Smooth muscle cell (in vitro differentiated cells): ENCODE measurements at regions not wholly inside any gene's neighbourhood (a gene's known extent, or its start where the extent isn't known, plus 50 kb on each side); places are given as distances from the start of the nearest gene placed in this dataset.

Experiments used
- DNase-seq: peaks from one replicate; lab custom pipeline; 2025; ENCODE audit not compliant: unreplicated experiment; lab: John Stamatoyannopoulos, UW
- H2AFZ ChIP-seq: fragments of 200-600 bp; sonication (generic); 2 replicates; pipeline ENCODE4 v1.6.0; 2016; ENCODE audit warnings: antibody characterized with exemption, low read depth, mild to moderate bottlenecking
- H3F3A ChIP-seq: fragments of 200-600 bp; sonication (generic); 2 replicates; pipeline ENCODE4 v1.6.0; 2017; ENCODE audit warnings: antibody characterized with exemption, low read depth
- H3K27ac ChIP-seq: fragments of 200-600 bp; sonication (generic); 2 replicates; pipeline ENCODE4 v1.5.1; 2016; ENCODE audit warnings: low read depth, mild to moderate bottlenecking
- H3K27me3 ChIP-seq: fragments of 200-600 bp; sonication (generic); 2 replicates; pipeline ENCODE4 v1.6.1; 2016; ENCODE audit warnings: low read depth, mild to moderate bottlenecking
- H3K36me3 ChIP-seq: fragments of 200-600 bp; sonication (generic); 2 replicates; pipeline ENCODE4 v1.5.1; 2016; ENCODE audit warnings: low read depth
- H3K4me1 ChIP-seq: fragments of 200-600 bp; sonication (generic); 2 replicates; pipeline ENCODE4 v1.5.1; 2016; ENCODE audit warnings: low read depth
- H3K4me2 ChIP-seq: fragments of 200-600 bp; sonication (generic); 2 replicates; pipeline ENCODE4 v1.6.0; 2016; ENCODE audit warnings: mild to moderate bottlenecking
- H3K4me3 ChIP-seq: fragments of 200-600 bp; sonication (generic); 2 replicates; pipeline ENCODE4 v1.5.1; 2016; ENCODE audit warnings: mild to moderate bottlenecking
- H3K79me2 ChIP-seq: fragments of 200-600 bp; sonication (generic); 2 replicates; pipeline ENCODE4 v1.6.0; 2016; ENCODE audit warnings: low read depth, mild to moderate bottlenecking
- H3K9ac ChIP-seq: fragments of 200-600 bp; sonication (generic); 2 replicates; pipeline ENCODE4 v1.6.0; 2016; ENCODE audit warnings: low read depth
- H3K9me3 ChIP-seq: fragments of 200-600 bp; sonication (generic); replicated peaks from 2 replicates; pipeline ENCODE4 v1.5.1; 2016; ENCODE audit warnings: low read depth
- H4K20me1 ChIP-seq: fragments of 200-600 bp; sonication (generic); 2 replicates; pipeline ENCODE4 v1.6.0; 2016; ENCODE audit warnings: low read depth
- WGBS: methylation state at CpG from one replicate; pipeline ENCODE4 v1.1.7; 2016; ENCODE audit warnings: low lambda C conversion rate; 5-methylcytosine and 5-hydroxymethylcytosine counted together
- TF ChIP-seq, protein P1 (sequence below): fragments of 200-600 bp; sonication (generic); IDR thresholded peaks from 2 replicates; pipeline ENCODE4 v1.5.1; 2017; ENCODE audit warnings: borderline replicate concordance, mild to moderate bottlenecking, antibody characterized with exemption; ENCODE audit not compliant: insufficient read depth, poor library complexity, severe bottlenecking

DNA sequence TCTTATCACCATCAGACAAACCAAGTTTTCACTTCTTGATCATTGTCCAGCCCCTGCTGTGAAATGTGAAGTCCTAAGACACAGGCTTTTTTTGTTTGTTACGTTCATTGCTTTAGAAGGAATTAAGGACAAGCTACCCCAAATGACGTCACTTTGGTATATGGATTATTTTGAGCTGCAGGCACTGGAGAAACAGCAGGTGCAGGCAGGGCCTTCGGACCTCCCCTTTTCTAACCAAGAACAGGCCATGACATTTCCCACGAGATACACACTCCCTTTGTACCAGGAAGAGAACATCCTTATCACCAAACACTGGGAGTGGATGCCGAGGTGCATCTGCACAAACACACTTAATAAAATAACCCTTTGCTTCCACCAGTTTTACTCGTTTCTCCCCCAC, 418.0 kb upstream of the SULF2 start:
- 84% methylated on average over 6 of the region's 6 CpGs for WGBS
- no peak overlapping the region for H3K9ac ChIP-seq
- no peaks in the 10 kb centered on the region for H3K79me2 ChIP-seq
- TF ChIP-seq, protein P1, sequence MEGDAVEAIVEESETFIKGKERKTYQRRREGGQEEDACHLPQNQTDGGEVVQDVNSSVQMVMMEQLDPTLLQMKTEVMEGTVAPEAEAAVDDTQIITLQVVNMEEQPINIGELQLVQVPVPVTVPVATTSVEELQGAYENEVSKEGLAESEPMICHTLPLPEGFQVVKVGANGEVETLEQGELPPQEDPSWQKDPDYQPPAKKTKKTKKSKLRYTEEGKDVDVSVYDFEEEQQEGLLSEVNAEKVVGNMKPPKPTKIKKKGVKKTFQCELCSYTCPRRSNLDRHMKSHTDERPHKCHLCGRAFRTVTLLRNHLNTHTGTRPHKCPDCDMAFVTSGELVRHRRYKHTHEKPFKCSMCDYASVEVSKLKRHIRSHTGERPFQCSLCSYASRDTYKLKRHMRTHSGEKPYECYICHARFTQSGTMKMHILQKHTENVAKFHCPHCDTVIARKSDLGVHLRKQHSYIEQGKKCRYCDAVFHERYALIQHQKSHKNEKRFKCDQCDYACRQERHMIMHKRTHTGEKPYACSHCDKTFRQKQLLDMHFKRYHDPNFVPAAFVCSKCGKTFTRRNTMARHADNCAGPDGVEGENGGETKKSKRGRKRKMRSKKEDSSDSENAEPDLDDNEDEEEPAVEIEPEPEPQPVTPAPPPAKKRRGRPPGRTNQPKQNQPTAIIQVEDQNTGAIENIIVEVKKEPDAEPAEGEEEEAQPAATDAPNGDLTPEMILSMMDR: no peak
- no peaks in the 10 kb centered on the region for H3K27me3 ChIP-seq
- no peaks in the 10 kb centered on the region for H4K20me1 ChIP-seq
- H3K4me3 ChIP-seq: no peak overlapping the region
- H3K27ac ChIP-seq: no peak overlapping the region
- H2AFZ ChIP-seq: no peak overlapping the region
- H3F3A ChIP-seq: no peaks in the 10 kb centered on the region
- H3K4me1 ChIP-seq: peaks cover 13% of the 10 kb centered on the region
- no peak overlapping the region for H3K4me2 ChIP-seq
- no peaks in the 10 kb centered on the region for H3K9me3 ChIP-seq
- no peaks in the 10 kb centered on the region for H3K36me3 ChIP-seq
- no peak for DNase-seq

DNA sequence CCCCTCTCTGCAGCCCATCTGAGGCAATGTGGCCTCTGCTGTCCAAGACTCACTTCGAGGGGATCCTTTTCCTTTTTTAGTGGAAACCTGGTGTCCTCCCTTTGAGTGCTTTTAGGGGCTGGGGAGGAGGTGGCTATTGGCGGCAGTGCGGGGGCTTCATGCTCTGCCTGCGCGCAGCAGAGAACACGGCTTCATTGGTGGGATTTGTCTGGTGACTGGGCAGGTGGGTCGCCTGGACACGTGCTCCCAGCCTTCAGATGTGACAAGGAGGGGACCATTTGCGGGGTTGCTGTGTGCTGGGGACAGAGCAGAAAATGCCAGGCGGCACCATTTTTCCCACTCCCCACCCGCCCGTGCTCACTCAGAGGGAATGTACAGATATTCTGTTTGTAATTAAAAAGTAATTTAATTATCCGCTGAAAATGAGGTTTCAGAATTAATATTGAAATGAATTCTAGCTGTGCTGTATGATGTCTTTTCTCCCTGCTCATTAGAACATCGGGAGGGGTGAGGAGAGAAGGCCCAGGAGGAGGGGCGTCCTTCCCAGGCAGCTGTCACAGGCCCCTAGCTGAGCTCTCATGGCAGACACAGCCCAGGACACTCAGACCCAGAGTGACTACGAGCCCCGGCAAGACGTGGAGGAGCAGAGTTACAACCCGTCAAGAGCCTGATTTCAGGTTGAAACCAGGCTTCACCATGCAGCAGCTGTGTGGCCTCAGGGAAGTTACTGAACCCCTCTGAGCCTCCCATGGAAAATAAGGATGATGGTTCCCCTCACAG, 417.2 kb upstream of the SULF2 start:
- Histone ChIP-seq H3K79me2 (no peaks in the 10 kb centered on the region), H3F3A (no peaks in the 10 kb centered on the region), H3K9ac (no peak overlapping the region), H3K9me3 (no peaks in the 10 kb centered on the region), H3K4me2 (no peak overlapping the region), H3K36me3 (no peaks in the 10 kb centered on the region), H3K27ac (no peak overlapping the region), H3K4me3 (no peak overlapping the region), H3K4me1 (peaks cover 13% of the 10 kb centered on the region), H3K27me3 (no peaks in the 10 kb centered on the region), H2AFZ (no peak overlapping the region), H4K20me1 (no peaks in the 10 kb centered on the region)
- 85% methylated on average over 19 of the region's 19 CpGs for WGBS
- DNase-seq: no peak
- TF ChIP-seq, protein P1: no peak

DNA sequence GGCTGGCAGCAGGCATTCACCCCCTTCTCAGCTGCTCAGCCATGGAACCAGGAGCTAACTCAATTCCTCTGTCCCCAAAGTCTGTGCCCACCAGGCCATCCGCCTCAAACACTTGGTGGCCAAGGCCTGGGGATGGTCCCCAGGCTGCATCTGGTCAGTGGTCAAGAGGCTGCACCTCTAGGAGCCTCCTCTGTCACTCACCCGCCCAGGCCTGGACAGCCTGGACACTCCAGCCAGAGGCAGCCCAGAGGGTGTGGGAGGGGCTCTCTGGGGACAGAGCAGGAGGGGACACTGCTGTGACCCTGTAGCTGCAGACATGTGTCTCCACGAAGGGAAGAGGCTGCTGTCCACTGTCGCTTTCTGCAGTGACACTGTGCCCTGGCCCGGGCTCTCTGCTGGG, 416.6 kb upstream of the SULF2 start:
- H3K4me2 ChIP-seq: no peak overlapping the region
- H3K27ac ChIP-seq: no peak overlapping the region
- H3F3A ChIP-seq: no peaks in the 10 kb centered on the region
- 91% methylated on average over 5 of the region's 5 CpGs for WGBS
- H4K20me1 ChIP-seq: no peaks in the 10 kb centered on the region
- no peaks in the 10 kb centered on the region for H3K36me3 ChIP-seq
- no peak overlapping the region for H3K4me3 ChIP-seq
- H3K9me3 ChIP-seq: no peaks in the 10 kb centered on the region
- no peak overlapping the region for H2AFZ ChIP-seq
- no peak overlapping the region for H3K9ac ChIP-seq
- DNase-seq: no peak
- TF ChIP-seq, protein P1: no peak
- H3K79me2 ChIP-seq: no peaks in the 10 kb centered on the region
- no peaks in the 10 kb centered on the region for H3K27me3 ChIP-seq
- peaks cover 13% of the 10 kb centered on the region for H3K4me1 ChIP-seq

DNA sequence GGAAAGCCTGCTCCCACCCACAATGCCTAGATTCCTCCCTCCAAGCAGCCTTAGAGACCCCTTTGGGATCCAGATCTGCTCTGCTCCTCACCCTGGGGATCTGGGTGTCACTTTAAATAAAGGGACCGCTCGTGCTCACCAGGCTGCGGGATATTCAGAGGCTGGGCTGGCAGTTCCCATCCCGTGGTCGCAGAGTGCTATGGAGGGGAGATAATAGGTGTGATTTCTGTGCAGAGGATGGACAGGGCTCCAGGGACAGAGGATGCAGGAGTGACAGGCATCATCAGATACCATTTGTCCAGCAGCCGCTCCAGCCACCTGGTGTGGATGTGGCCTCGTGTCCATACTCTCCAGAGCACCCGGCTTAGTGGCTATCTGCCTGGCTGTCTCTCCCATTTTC, 415.9 kb upstream of the SULF2 start:
- no peaks in the 10 kb centered on the region for H4K20me1 ChIP-seq
- no peak overlapping the region for H3K27ac ChIP-seq
- no peak overlapping the region for H2AFZ ChIP-seq
- H3K4me3 ChIP-seq: no peak overlapping the region
- H3K27me3 ChIP-seq: no peaks in the 10 kb centered on the region
- WGBS: 81% methylated on average over 6 of the region's 8 CpGs
- H3K79me2 ChIP-seq: no peaks in the 10 kb centered on the region
- H3K9ac ChIP-seq: no peak overlapping the region
- H3K9me3 ChIP-seq: no peaks in the 10 kb centered on the region
- H3F3A ChIP-seq: no peaks in the 10 kb centered on the region
- DNase-seq: no peak
- H3K36me3 ChIP-seq: no peaks in the 10 kb centered on the region
- H3K4me1 ChIP-seq: peaks cover 11% of the 10 kb centered on the region
- TF ChIP-seq, protein P1: no peak
- H3K4me2 ChIP-seq: no peak overlapping the region
